GM19035 (cell line): ENCODE measurements at regions not wholly inside any gene's neighbourhood (a gene's known extent, or its start where the extent isn't known, plus 50 kb on each side); places are given as distances from the start of the nearest gene placed in this dataset.

Source experiments
- ATAC-seq: cut with Tn5 transposase; IDR thresholded peaks from one replicate; pipeline ENCODE4 v1.9.1; 2021; ENCODE audit not compliant: unreplicated experiment

- ATAC-seq: peak; percentile 68
These were observed 65.0 kb upstream of the TES start for GRCh38 chr7:116145245-116145852.

GRCh38 chr7:116148108-116148507 lies 62.2 kb upstream of the TES start:
- no peak for ATAC-seq

GRCh38 chr7:116148626-116149025 lies 61.7 kb upstream of the TES start:
- no peak for ATAC-seq

- ATAC-seq: peak; percentile 83
These were observed 59.8 kb upstream of the TES start for GRCh38 chr7:116150588-116150987.

- no peak for ATAC-seq
These were observed 58.1 kb upstream of the TES start for GRCh38 chr7:116152276-116152675.

GRCh38 chr7:116153050-116153449 lies 57.3 kb upstream of the TES start:
- ATAC-seq: no peak

GRCh38 chr7:116159711-116160110 lies 50.6 kb upstream of the TES start:
- ATAC-seq: peak; percentile 41
